ENCODE measurements at regions not wholly inside any gene's neighbourhood (a gene's known extent, or its start where the extent isn't known, plus 50 kb on each side); places are given as distances from the start of the nearest gene placed in this dataset.

- H3K9ac ChIP-seq (ENCODE audit: low read length): peak overlapping the region; percentile 18
- no peak overlapping the region for H3K4me2 ChIP-seq (ENCODE audit: low read length)
- no peaks in the 10 kb centered on the region for H3K79me2 ChIP-seq (replicated peaks; ENCODE audit: insufficient read depth, low read length)
- TF ChIP-seq EZH2 (IDR thresholded peaks at IDR 0.05; ENCODE audit: borderline replicate concordance, insufficient read depth, low read length, poor library complexity, severe bottlenecking): no peak
- H3K27ac ChIP-seq (ENCODE audit: low read length): peak overlapping the region; percentile 17
- H3K4me3 ChIP-seq (ENCODE audit: low read length): no peak overlapping the region
- no peaks in the 10 kb centered on the region for H4K20me1 ChIP-seq (ENCODE audit: insufficient read depth)
- H3K9me3 ChIP-seq (ENCODE audit: low read length): no peaks in the 10 kb centered on the region
- no peaks in the 10 kb centered on the region for H3K9me2 ChIP-seq (ENCODE audit: insufficient read depth, low read length)
- H3F3A ChIP-seq (ENCODE audit: insufficient read depth, low read length, poor library complexity, severe bottlenecking): no peaks in the 10 kb centered on the region
- H2AFZ ChIP-seq (ENCODE audit: low read depth, low read length): no peak overlapping the region
- H3K27me3 ChIP-seq (ENCODE audit: insufficient read depth, low read depth, low read length): peaks cover 18% of the 10 kb centered on the region
- H3K36me3 ChIP-seq (ENCODE audit: insufficient read depth, low read length): no peaks in the 10 kb centered on the region
Measured at GRCh38 chr1:59150577-59151386, 146.1 kb upstream of the FGGY start.

DNA sequence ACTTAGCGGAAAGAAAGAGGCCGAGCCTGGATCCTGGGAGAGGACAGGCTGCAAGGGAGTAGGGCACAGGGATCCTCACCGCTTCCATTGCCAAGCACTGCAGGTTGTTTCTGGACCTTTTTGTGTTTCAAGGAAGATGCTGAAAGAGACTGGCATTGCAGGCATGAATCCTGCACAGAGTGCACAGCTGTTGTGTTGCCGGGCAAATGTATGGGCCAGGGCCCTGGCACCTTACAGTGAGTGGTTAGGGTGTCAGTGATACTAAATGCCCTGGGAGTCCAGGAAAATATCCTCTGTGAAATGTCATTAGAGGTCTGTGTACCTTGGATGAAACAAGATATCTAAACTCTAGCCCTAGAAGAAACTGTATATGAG, 145.5 kb upstream of the FGGY start:
- no peaks in the 10 kb centered on the region for H3K9me3 ChIP-seq (ENCODE audit: low read length)
- no peaks in the 10 kb centered on the region for H3K79me2 ChIP-seq (replicated peaks; ENCODE audit: insufficient read depth, low read length)
- H3K27me3 ChIP-seq (ENCODE audit: insufficient read depth, low read depth, low read length): peaks cover 15% of the 10 kb centered on the region
- H2AFZ ChIP-seq (ENCODE audit: low read depth, low read length): no peak overlapping the region
- no peaks in the 10 kb centered on the region for H3K36me3 ChIP-seq (ENCODE audit: insufficient read depth, low read length)
- no peaks in the 10 kb centered on the region for H4K20me1 ChIP-seq (ENCODE audit: insufficient read depth)
- H3K27ac ChIP-seq (ENCODE audit: low read length): no peak overlapping the region
- H3F3A ChIP-seq (ENCODE audit: insufficient read depth, low read length, poor library complexity, severe bottlenecking): no peaks in the 10 kb centered on the region
- H3K9me2 ChIP-seq (ENCODE audit: insufficient read depth, low read length): no peaks in the 10 kb centered on the region
- no peak overlapping the region for H3K4me3 ChIP-seq (ENCODE audit: low read length)
- peak overlapping the region; percentile 18 for H3K9ac ChIP-seq (ENCODE audit: low read length)
- TF ChIP-seq EP300 (conservative IDR thresholded peaks at IDR 0.05; ENCODE audit: poor library complexity, severe bottlenecking) (no peak), SMC3 (conservative IDR thresholded peaks at IDR 0.05; ENCODE audit: poor library complexity) (no peak), TAF1 (IDR thresholded peaks at IDR 0.05; ENCODE audit: low read depth) (no peak), MXI1 (conservative IDR thresholded peaks at IDR 0.05; ENCODE audit: poor library complexity, severe bottlenecking) (no peak), REST (IDR thresholded peaks at IDR 0.05; ENCODE audit: borderline replicate concordance) (no peak), POLR2AphosphoS5 (IDR thresholded peaks at IDR 0.05) (no peak), EZH2 (IDR thresholded peaks at IDR 0.05; ENCODE audit: borderline replicate concordance, insufficient read depth, low read length, poor library complexity, severe bottlenecking) (no peak), RAD21 (conservative IDR thresholded peaks at IDR 0.05) (no peak)
- TF ChIP-seq, protein P1, sequence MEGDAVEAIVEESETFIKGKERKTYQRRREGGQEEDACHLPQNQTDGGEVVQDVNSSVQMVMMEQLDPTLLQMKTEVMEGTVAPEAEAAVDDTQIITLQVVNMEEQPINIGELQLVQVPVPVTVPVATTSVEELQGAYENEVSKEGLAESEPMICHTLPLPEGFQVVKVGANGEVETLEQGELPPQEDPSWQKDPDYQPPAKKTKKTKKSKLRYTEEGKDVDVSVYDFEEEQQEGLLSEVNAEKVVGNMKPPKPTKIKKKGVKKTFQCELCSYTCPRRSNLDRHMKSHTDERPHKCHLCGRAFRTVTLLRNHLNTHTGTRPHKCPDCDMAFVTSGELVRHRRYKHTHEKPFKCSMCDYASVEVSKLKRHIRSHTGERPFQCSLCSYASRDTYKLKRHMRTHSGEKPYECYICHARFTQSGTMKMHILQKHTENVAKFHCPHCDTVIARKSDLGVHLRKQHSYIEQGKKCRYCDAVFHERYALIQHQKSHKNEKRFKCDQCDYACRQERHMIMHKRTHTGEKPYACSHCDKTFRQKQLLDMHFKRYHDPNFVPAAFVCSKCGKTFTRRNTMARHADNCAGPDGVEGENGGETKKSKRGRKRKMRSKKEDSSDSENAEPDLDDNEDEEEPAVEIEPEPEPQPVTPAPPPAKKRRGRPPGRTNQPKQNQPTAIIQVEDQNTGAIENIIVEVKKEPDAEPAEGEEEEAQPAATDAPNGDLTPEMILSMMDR (IDR thresholded peaks at IDR 0.05; ENCODE audit: poor library complexity, severe bottlenecking): no peak
- no peak overlapping the region for H3K4me2 ChIP-seq (ENCODE audit: low read length)
